Esophagus muscularis mucosa (tissue), 4 donors: ENCODE measurements at regions not wholly inside any gene's neighbourhood (a gene's known extent, or its start where the extent isn't known, plus 50 kb on each side); places are given as distances from the start of the nearest gene placed in this dataset.

Experiments used
- CTCF ChIP-seq, 3 experiments: fragments of 200-600 bp in 2 of 3; fragments of 450-650 bp in 1 of 3; sonication (generic) in 2 of 3; IDR thresholded peaks; one replicate each; pipeline ENCODE4 v1.5.1; 2017 to 2019; ENCODE audit warnings: antibody characterized with exemption in 3 of 3, mild to moderate bottlenecking in 2 of 3, moderate library complexity in 1 of 3
- EP300 ChIP-seq: sonication (generic); formaldehyde crosslinking; IDR thresholded peaks from one replicate; pipeline ENCODE4 v1.6.1; 2017; ENCODE audit warnings: antibody characterized with exemption
- POLR2A ChIP-seq: fragments of 450-650 bp; IDR thresholded peaks from one replicate; pipeline ENCODE4 v1.6.1; 2017; ENCODE audit warnings: antibody characterized with exemption, moderate library complexity, mild to moderate bottlenecking, low read depth
- POLR2AphosphoS5 ChIP-seq, 2 donors: sonication (generic); formaldehyde crosslinking; IDR thresholded peaks; one replicate each; pipeline ENCODE4 v1.6.1; 2017; ENCODE audit warnings: antibody characterized with exemption in 2 of 2

GRCh38 chr21:27257226-27257625 lies 290.3 kb upstream of the ADAMTS5 start:
- TF ChIP-seq EP300 (no peak), CTCF (IDR thresholded peaks at IDR 0.05) (no peak), POLR2A (no peak), POLR2AphosphoS5 (IDR thresholded peaks at IDR 0.05) (no peak)
